A673 (cell line): ENCODE measurements at regions not wholly inside any gene's neighbourhood (a gene's known extent, or its start where the extent isn't known, plus 50 kb on each side); places are given as distances from the start of the nearest gene placed in this dataset.
A peak's percentile ranks its signal among the peaks of the same experiment; 100 is the strongest.

Source experiments
- BruUV-seq: library from RNA; stranded (reverse); fragments of 400-500 nt; replicated peaks from 2 replicates; lab custom pipeline; 2021; lab: Mats Ljungman, UMichigan
- CTCF ChIA-PET: fragments of 300-600 bp; sonication (Branson Sonifier 250); formaldehyde crosslinking; loops from one replicate; lab custom pipeline; 2022; ENCODE audit warnings: antibody characterized with exemption; lab: Charles Lee
- POLR2A ChIA-PET: fragments of 300-600 bp; sonication (Branson Sonifier 250); formaldehyde crosslinking; loops from one replicate; lab custom pipeline; 2022; ENCODE audit warnings: antibody characterized with exemption; ENCODE audit not compliant: low non-redundant PET; lab: Charles Lee
- DNase-seq: peaks from one replicate; pipeline ENCODE4 v3.0.0-alpha.2; 2015; ENCODE audit warnings: low spot score
- H3K27ac ChIP-seq: fragments of 200-600 bp; sonication (generic); 2 replicates; pipeline ENCODE4 v1.5.1; 2016; ENCODE audit warnings: mixed run types, low read depth, mild to moderate bottlenecking, mixed read lengths, antibody characterized with exemption, low read length; ENCODE audit not compliant: poor library complexity, severe bottlenecking
- H3K27me3 ChIP-seq: fragments of 200-600 bp; sonication (generic); replicated peaks from 2 replicates; pipeline ENCODE4 v1.6.1; 2017; ENCODE audit warnings: mixed run types, low read depth, mild to moderate bottlenecking, mixed read lengths, antibody characterized with exemption, low read length; ENCODE audit not compliant: insufficient read depth, poor library complexity
- H3K36me3 ChIP-seq: fragments of 200-600 bp; sonication (generic); 2 replicates; pipeline ENCODE4 v1.6.1; 2016; ENCODE audit warnings: mixed run types, mild to moderate bottlenecking, mixed read lengths, antibody characterized with exemption, low read length; ENCODE audit not compliant: insufficient read depth, poor library complexity, severe bottlenecking
- H3K4me1 ChIP-seq: fragments of 200-600 bp; sonication (generic); 2 replicates; pipeline ENCODE4 v1.6.1; 2017; ENCODE audit warnings: mixed run types, mild to moderate bottlenecking, mixed read lengths, antibody characterized with exemption, low read length; ENCODE audit not compliant: insufficient read depth, poor library complexity, severe bottlenecking
- H3K4me3 ChIP-seq: fragments of 200-600 bp; sonication (generic); 2 replicates; pipeline ENCODE4 v1.5.1; 2016; ENCODE audit warnings: low read depth, mixed run types, mild to moderate bottlenecking, mixed read lengths, low read length; ENCODE audit not compliant: poor library complexity, severe bottlenecking
- H3K9me3 ChIP-seq: fragments of 200-600 bp; sonication (generic); 2 replicates; pipeline ENCODE4 v1.6.1; 2016; ENCODE audit warnings: mixed run types, low read depth, mild to moderate bottlenecking, mixed read lengths, antibody characterized with exemption, low read length; ENCODE audit not compliant: poor library complexity, severe bottlenecking
- CTCF ChIP-seq: fragments of 300-800, 200-600 bp; sonication (generic); conservative IDR thresholded peaks from 2 replicates; pipeline ENCODE4 v1.5.1; 2017; ENCODE audit warnings: low read depth, mild to moderate bottlenecking, antibody characterized with exemption, low read length, moderate library complexity, mixed read lengths
- EZH2 ChIP-seq: fragments of 200-600 bp; sonication (generic); IDR thresholded peaks from 2 replicates; pipeline ENCODE4 v1.6.1; 2017; ENCODE audit warnings: borderline replicate concordance, low read depth, mild to moderate bottlenecking, mixed read lengths, antibody characterized with exemption, low read length; ENCODE audit not compliant: poor library complexity, severe bottlenecking
- intact Hi-C: fragments of 100-400 bp; cut with micrococcal nuclease; formaldehyde crosslinking; loops from one replicate; pipeline ENCODE4 v1.10.0; 2022; ENCODE audit not compliant: unreplicated experiment

GRCh38 chr2:183892315-183892941 is 705.9 kb upstream of the ZNF804A start:
- ChIA-PET CTCF (no interaction called here), POLR2A (no interaction called here)
- intact Hi-C loops = no loop called here
- Histone ChIP-seq H3K4me3 (no peak overlapping the region), H3K36me3 (no peaks in the 10 kb centered on the region), H3K4me1 (no peaks in the 10 kb centered on the region), H3K9me3 (no peaks in the 10 kb centered on the region), H3K27ac (no peak overlapping the region), H3K27me3 (no peaks in the 10 kb centered on the region)
- TF ChIP-seq CTCF (no peak), EZH2 (no peak)
- no peak for DNase-seq
- no TSS peak for BruUV-seq

GRCh38 chr2:183898641-183899040 is 699.7 kb upstream of the ZNF804A start:
- no peak overlapping the region for H3K27ac ChIP-seq
- no peaks in the 10 kb centered on the region for H3K9me3 ChIP-seq
- no peak for TF ChIP-seq CTCF
- no peak for TF ChIP-seq EZH2
- no peaks in the 10 kb centered on the region for H3K4me1 ChIP-seq
- no peaks in the 10 kb centered on the region for H3K27me3 ChIP-seq
- no peak overlapping the region for H3K4me3 ChIP-seq
- no peak for DNase-seq
- CTCF ChIA-PET = no interaction called here
- no TSS peak for BruUV-seq
- no peaks in the 10 kb centered on the region for H3K36me3 ChIP-seq
- POLR2A ChIA-PET = interaction anchor here (0.6 kb wide), 1 partner anchor 15 kb away, joined by 3 read pairs; no protein-coding TSS in a partner anchor
- intact Hi-C loops = no loop called here

- ChIA-PET POLR2A (no interaction called here), CTCF (no interaction called here)
- Histone ChIP-seq H3K36me3 (no peaks in the 10 kb centered on the region), H3K4me3 (no peak overlapping the region), H3K4me1 (no peaks in the 10 kb centered on the region), H3K9me3 (no peaks in the 10 kb centered on the region), H3K27me3 (no peaks in the 10 kb centered on the region), H3K27ac (no peak overlapping the region)
- TF ChIP-seq EZH2 (no peak), CTCF (no peak)
- DNase-seq = peak; percentile 4
- intact Hi-C loops = no loop called here
- BruUV-seq = no TSS peak
These were observed 696.4 kb upstream of the ZNF804A start for GRCh38 chr2:183901931-183902330.
